ENCODE measurements at regions not wholly inside any gene's neighbourhood (a gene's known extent, or its start where the extent isn't known, plus 50 kb on each side); places are given as distances from the start of the nearest gene placed in this dataset.
"Not testable (repeated sequence)": the region's sequence is repeated elsewhere in the genome, so short reads cannot be mapped to it uniquely, and the experiment has no call there.

- DNase-seq (ENCODE audit: low read depth) = no peak
- H3K4me3 ChIP-seq (ENCODE audit: low read depth, low read length) = no peak overlapping the region
- TF ChIP-seq CTCF (IDR thresholded peaks at IDR 0.05; ENCODE audit: insufficient read depth, low read depth, low read length, missing control alignments) = no peak
Observed at GRCh38 chr3:130800829-130801228, 54.2 kb upstream of the PIK3R4 start.

GRCh38 chr3:130801473-130801872 is 54.8 kb upstream of the PIK3R4 start:
- TF ChIP-seq CTCF (IDR thresholded peaks at IDR 0.05; ENCODE audit: insufficient read depth, low read depth, low read length, missing control alignments) = no peak

GRCh38 chr3:130811557-130811956 is 64.9 kb upstream of the PIK3R4 start:
- TF ChIP-seq CTCF (IDR thresholded peaks at IDR 0.05; ENCODE audit: insufficient read depth, low read depth, low read length, missing control alignments) = no peak
- no peak for DNase-seq (ENCODE audit: low read depth)

More at GRCh38 chr3:130801473-130801872, 54.8 kb upstream of the PIK3R4 start:
- DNase-seq (ENCODE audit: low read depth) = no peak
- no peak overlapping the region for H3K4me3 ChIP-seq (ENCODE audit: low read depth, low read length)

GRCh38 chr3:130814691-130815472 is 68.3 kb upstream of the PIK3R4 start:
- no peak overlapping the region for H3K4me3 ChIP-seq (ENCODE audit: low read depth, low read length)
- DNase-seq (ENCODE audit: low read depth) = no peak
- no peak for TF ChIP-seq CTCF (IDR thresholded peaks at IDR 0.05; ENCODE audit: insufficient read depth, low read depth, low read length, missing control alignments)

More at GRCh38 chr3:130811557-130811956, 64.9 kb upstream of the PIK3R4 start:
- no peak overlapping the region for H3K4me3 ChIP-seq (ENCODE audit: low read depth, low read length)

GRCh38 chr3:130816561-130817445 is 70.2 kb upstream of the PIK3R4 start:
- TF ChIP-seq CTCF (IDR thresholded peaks at IDR 0.05; ENCODE audit: insufficient read depth, low read depth, low read length, missing control alignments) = no peak
- no peak for DNase-seq (ENCODE audit: low read depth)
- H3K4me3 ChIP-seq (ENCODE audit: low read depth, low read length) = no peak overlapping the region

- H3K4me3 ChIP-seq (ENCODE audit: low read depth, low read length); DNase-seq (ENCODE audit: low read depth): not testable (repeated sequence)
Observed at GRCh38 chr3:130818066-130818465, 71.4 kb upstream of the PIK3R4 start.

- no peak overlapping the region for H3K4me3 ChIP-seq (ENCODE audit: low read depth, low read length)
- no peak for DNase-seq (ENCODE audit: low read depth)
- no peak for TF ChIP-seq CTCF (IDR thresholded peaks at IDR 0.05; ENCODE audit: insufficient read depth, low read depth, low read length, missing control alignments)
Observed at GRCh38 chr3:130820976-130821375, 72.9 kb upstream of the ATP2C1 start.
